ENCODE measurements at regions not wholly inside any gene's neighbourhood (a gene's known extent, or its start where the extent isn't known, plus 50 kb on each side); places are given as distances from the start of the nearest gene placed in this dataset.
"Not testable (repeated sequence)": the region's sequence is repeated elsewhere in the genome, so short reads cannot be mapped to it uniquely, and the experiment has no call there.

DNA sequence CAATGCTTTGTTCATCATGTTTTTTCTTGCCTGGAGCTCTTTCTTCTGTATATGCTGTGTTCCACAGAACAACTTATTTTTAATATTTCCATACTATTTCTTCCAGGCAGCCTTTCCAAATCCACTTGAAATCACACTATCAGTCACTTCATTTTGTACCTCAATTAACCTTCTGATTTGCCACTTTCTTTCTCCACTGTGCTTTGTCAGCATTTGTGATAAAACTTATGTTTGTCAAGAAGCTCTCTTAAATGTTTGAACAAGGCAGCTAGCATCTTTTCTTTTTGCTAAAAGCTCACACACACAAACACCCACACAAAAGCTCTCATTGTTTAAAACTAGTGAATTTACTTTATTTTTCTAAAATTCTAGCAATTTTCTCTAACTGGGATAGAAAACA, 2014.7 kb upstream of the RAG2 start:
- Mint-ChIP-seq H3K4me1 (ENCODE audit: low read depth) (no peaks in the 10 kb centered on the region), H3K9me3 (peaks cover 28% of the 10 kb centered on the region), H3K4me3 (no peak overlapping the region), H3K27me3 (no peaks in the 10 kb centered on the region), H3K36me3 (ENCODE audit: low read depth) (no peaks in the 10 kb centered on the region), H3K27ac (no peak overlapping the region)
- ChIA-PET POLR2A (no interaction called here), CTCF (no interaction called here)
- DNase-seq (no peak), ATAC-seq (no peak)
- intact Hi-C loops (cut with micrococcal nuclease) = no loop called here
- TF ChIP-seq, protein P1, sequence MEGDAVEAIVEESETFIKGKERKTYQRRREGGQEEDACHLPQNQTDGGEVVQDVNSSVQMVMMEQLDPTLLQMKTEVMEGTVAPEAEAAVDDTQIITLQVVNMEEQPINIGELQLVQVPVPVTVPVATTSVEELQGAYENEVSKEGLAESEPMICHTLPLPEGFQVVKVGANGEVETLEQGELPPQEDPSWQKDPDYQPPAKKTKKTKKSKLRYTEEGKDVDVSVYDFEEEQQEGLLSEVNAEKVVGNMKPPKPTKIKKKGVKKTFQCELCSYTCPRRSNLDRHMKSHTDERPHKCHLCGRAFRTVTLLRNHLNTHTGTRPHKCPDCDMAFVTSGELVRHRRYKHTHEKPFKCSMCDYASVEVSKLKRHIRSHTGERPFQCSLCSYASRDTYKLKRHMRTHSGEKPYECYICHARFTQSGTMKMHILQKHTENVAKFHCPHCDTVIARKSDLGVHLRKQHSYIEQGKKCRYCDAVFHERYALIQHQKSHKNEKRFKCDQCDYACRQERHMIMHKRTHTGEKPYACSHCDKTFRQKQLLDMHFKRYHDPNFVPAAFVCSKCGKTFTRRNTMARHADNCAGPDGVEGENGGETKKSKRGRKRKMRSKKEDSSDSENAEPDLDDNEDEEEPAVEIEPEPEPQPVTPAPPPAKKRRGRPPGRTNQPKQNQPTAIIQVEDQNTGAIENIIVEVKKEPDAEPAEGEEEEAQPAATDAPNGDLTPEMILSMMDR (IDR thresholded peaks at IDR 0.05) = no peak

DNA sequence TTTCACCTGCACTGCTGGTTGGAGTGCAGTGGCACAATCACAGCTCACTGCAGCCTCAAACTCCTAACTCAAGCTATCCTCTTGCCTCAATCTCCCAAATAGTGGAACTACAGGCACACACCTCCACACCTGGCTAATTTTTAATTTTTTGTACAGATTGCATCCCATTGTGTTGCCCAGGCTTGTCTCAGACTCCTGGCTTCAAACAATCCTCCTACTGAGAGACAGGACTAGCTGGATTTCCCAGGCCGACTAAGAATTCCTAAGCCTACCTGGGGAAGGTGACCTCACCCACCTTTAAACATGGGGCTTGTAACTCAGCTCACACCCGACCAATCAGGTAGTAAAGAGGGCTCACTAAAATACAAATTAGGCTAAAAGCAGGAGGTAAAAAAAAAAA, 2003.3 kb upstream of the RAG2 start:
- ATAC-seq; H3K36me3 Mint-ChIP-seq (ENCODE audit: low read depth); H3K27me3 Mint-ChIP-seq; H3K4me3 Mint-ChIP-seq; CTCF ChIA-PET; POLR2A ChIA-PET; H3K27ac Mint-ChIP-seq; DNase-seq; intact Hi-C loops (cut with micrococcal nuclease); H3K4me1 Mint-ChIP-seq (ENCODE audit: low read depth); H3K9me3 Mint-ChIP-seq: not testable (repeated sequence)

DNA sequence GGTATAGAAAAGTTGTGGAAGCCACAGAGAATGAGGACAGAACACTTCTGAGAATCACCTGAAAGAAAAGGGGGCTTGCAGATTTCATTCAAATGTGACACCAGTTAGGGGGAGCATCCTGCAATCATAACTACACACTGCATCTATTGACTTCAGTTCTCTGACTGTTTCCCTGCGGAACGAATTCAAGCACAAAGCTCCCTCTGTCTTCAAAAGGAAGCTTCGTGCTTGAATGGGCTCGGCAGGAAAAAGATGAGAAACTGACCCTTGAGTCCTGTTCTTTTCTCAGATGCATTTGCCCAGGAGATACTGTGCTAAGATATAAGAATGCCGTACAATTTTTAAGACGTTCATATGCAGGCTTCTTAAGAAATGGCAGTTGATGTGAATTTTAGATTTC, 2000.4 kb upstream of the RAG2 start:
- Mint-ChIP-seq H3K9me3 (peaks cover 5% of the 10 kb centered on the region), H3K4me1 (ENCODE audit: low read depth) (no peaks in the 10 kb centered on the region), H3K27me3 (no peaks in the 10 kb centered on the region), H3K36me3 (ENCODE audit: low read depth) (no peaks in the 10 kb centered on the region), H3K4me3 (no peak overlapping the region), H3K27ac (no peak overlapping the region)
- TF ChIP-seq, protein P1 (IDR thresholded peaks at IDR 0.05) = no peak
- ChIA-PET CTCF (no interaction called here), POLR2A (no interaction called here)
- no peak for DNase-seq
- ATAC-seq = no peak
- intact Hi-C loops (cut with micrococcal nuclease) = no loop called here

DNA sequence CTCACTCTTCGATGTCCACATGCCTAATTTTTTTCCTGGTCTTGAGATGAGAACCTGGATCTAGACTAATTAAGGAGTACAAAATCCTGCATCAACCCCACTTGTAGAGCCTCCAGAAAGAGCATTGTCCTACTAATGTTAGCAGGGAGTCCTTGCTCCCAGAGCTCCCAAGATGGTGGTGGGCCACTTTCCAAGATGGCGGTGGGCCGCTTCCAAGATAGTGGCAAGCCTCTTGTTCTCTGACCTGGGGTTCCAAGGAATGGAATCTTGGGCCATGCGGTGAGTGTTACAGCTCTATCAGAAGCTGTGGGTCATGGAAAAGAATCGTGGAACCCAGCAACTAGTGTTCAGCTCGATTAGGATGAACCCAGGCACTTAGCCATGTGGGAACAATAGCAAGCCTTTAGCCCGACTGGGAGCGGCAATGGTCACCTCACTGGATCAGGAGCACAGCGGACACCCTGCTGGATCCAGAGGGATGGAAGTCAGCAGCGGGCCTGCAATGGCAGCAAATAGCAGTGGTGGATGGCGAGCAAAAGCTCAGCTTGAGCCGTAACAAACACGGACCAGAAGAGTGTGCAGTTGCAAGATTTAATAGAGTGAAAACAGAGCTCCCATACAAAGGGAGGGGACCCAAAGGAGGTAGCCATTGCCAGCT, 1997.5 kb upstream of the RAG2 start:
- CTCF ChIA-PET; H3K36me3 Mint-ChIP-seq (ENCODE audit: low read depth); intact Hi-C loops (cut with micrococcal nuclease); H3K9me3 Mint-ChIP-seq; H3K4me1 Mint-ChIP-seq (ENCODE audit: low read depth); POLR2A ChIA-PET; H3K27me3 Mint-ChIP-seq; H3K4me3 Mint-ChIP-seq; DNase-seq; ATAC-seq; H3K27ac Mint-ChIP-seq: not testable (repeated sequence)

DNA sequence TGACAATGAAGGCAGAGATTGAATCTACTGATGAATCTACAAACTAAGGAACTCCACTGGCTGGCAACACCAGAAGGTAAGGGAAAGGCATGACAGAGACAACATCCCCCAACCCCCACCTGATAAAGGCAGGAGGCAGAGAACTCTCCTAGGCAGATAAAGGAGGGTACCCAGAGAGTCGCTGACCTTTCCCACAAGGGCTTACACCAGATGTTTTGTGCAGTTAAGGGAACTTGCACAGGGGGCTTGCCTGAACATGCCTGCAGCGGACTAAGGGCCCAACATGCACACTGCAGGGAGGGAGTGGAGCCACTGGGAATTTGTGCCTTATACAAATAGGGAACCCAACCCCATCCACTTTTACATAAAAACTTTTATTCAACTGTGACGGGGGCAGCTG, 1996.9 kb upstream of the RAG2 start:
- Mint-ChIP-seq H3K9me3 (peaks cover 4% of the 10 kb centered on the region), H3K27ac (no peak overlapping the region), H3K27me3 (no peaks in the 10 kb centered on the region), H3K4me1 (ENCODE audit: low read depth) (no peaks in the 10 kb centered on the region), H3K4me3 (no peak overlapping the region), H3K36me3 (ENCODE audit: low read depth) (no peaks in the 10 kb centered on the region)
- no peak for ATAC-seq
- TF ChIP-seq, protein P1 (IDR thresholded peaks at IDR 0.05) = no peak
- intact Hi-C loops (cut with micrococcal nuclease) = no loop called here
- ChIA-PET CTCF (no interaction called here), POLR2A (no interaction called here)
- DNase-seq = no peak

DNA sequence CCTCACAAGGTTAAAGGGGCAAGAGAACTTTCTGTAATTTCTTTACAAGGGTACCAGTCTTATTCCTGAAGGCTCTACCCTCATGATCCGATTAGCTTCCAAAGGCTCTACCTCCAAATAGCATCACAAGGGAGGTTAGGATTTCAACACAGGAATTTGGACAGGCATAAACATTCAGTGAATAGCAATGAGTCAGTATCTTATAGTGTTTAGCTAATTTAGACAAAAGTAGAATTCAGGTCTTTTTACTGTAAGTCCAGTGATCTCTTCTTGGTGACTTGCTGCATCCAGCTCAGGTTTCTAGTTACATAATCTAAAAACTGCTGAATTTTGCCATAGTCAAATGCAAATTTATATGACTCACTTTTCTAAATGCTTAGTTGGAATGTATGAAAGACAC, 1995.6 kb upstream of the RAG2 start:
- Mint-ChIP-seq H3K4me3 (no peak overlapping the region), H3K9me3 (peaks cover 5% of the 10 kb centered on the region), H3K36me3 (ENCODE audit: low read depth) (no peaks in the 10 kb centered on the region), H3K4me1 (ENCODE audit: low read depth) (no peaks in the 10 kb centered on the region), H3K27me3 (no peaks in the 10 kb centered on the region), H3K27ac (no peak overlapping the region)
- POLR2A ChIA-PET = no interaction called here
- DNase-seq = no peak
- intact Hi-C loops (cut with micrococcal nuclease) = no loop called here
- CTCF ChIA-PET = no interaction called here
- TF ChIP-seq, protein P1 (IDR thresholded peaks at IDR 0.05) = no peak
- no peak for ATAC-seq

All from activated CD8-positive, alpha-beta T cell treated with anti-CD3 and anti-CD28 coated beads for 36 hours (primary cell).